Hematopoietic multipotent progenitor cell treated with erythropoietin and hydrocortisone succinate and interleukin-3 and kit ligand, for 6 days (in vitro differentiated cells): ENCODE measurements at regions not wholly inside any gene's neighbourhood (a gene's known extent, or its start where the extent isn't known, plus 50 kb on each side); places are given as distances from the start of the nearest gene placed in this dataset.
"Not testable (repeated sequence)": the region's sequence is repeated elsewhere in the genome, so short reads cannot be mapped to it uniquely, and the experiment has no call there.

Experiments
- DNase-seq: peaks from one replicate; pipeline ENCODE4 v3.0.0-alpha.2; 2015

GRCh38 chr6:113697632-113698410 lies 159.3 kb upstream of the MARCKS start:
- peak; percentile 36 for DNase-seq

- DNase-seq = no peak
These were observed 157.9 kb upstream of the MARCKS start for GRCh38 chr6:113699239-113699638.

GRCh38 chr6:113701552-113702254 lies 155.4 kb upstream of the MARCKS start:
- no peak for DNase-seq

GRCh38 chr6:113707194-113707593 lies 150.0 kb upstream of the MARCKS start:
- no peak for DNase-seq

- DNase-seq = no peak
These were observed 147.1 kb upstream of the MARCKS start for GRCh38 chr6:113709936-113710509.

GRCh38 chr6:113713665-113714064 lies 143.5 kb upstream of the MARCKS start:
- DNase-seq = no peak

- no peak for DNase-seq
These were observed 138.6 kb upstream of the MARCKS start for GRCh38 chr6:113718588-113718987.

GRCh38 chr6:113719064-113719463 lies 138.1 kb upstream of the MARCKS start:
- no peak for DNase-seq

- DNase-seq = no peak
These were observed 137.6 kb upstream of the MARCKS start for GRCh38 chr6:113719545-113719944.

GRCh38 chr6:113723182-113723581 lies 134.0 kb upstream of the MARCKS start:
- no peak for DNase-seq

GRCh38 chr6:113724927-113725326 lies 132.2 kb upstream of the MARCKS start:
- not testable (repeated sequence) for DNase-seq

- no peak for DNase-seq
These were observed 125.6 kb upstream of the MARCKS start for GRCh38 chr6:113731541-113731940.

GRCh38 chr6:113732384-113732966 lies 124.7 kb upstream of the MARCKS start:
- DNase-seq = no peak

GRCh38 chr6:113733381-113733780 lies 123.8 kb upstream of the MARCKS start:
- no peak for DNase-seq

- peak; percentile 18 for DNase-seq
These were observed 122.2 kb upstream of the MARCKS start for GRCh38 chr6:113734982-113735381.

- DNase-seq = peak; percentile 3
These were observed 121.7 kb upstream of the MARCKS start for GRCh38 chr6:113735491-113735890.

- no peak for DNase-seq
These were observed 120.2 kb upstream of the MARCKS start for GRCh38 chr6:113736978-113737377.

- no peak for DNase-seq
These were observed 118.0 kb upstream of the MARCKS start for GRCh38 chr6:113739041-113739655.

- no peak for DNase-seq
These were observed 115.5 kb upstream of the MARCKS start for GRCh38 chr6:113741651-113742050.

GRCh38 chr6:113742342-113742741 lies 114.8 kb upstream of the MARCKS start:
- no peak for DNase-seq

GRCh38 chr6:113744861-113745260 lies 112.3 kb upstream of the MARCKS start:
- no peak for DNase-seq

GRCh38 chr6:113750151-113750855 lies 106.8 kb upstream of the MARCKS start:
- DNase-seq = peak; percentile 8

- DNase-seq = no peak
These were observed 102.9 kb upstream of the MARCKS start for GRCh38 chr6:113754291-113754690.
